Thymus (tissue), 11 donors: ENCODE measurements at regions not wholly inside any gene's neighbourhood (a gene's known extent, or its start where the extent isn't known, plus 50 kb on each side); places are given as distances from the start of the nearest gene placed in this dataset.
"Not testable (repeated sequence)": the region's sequence is repeated elsewhere in the genome, so short reads cannot be mapped to it uniquely, and the experiment has no call there.

Experiments used
- DNase-seq, 9 donors: peaks; one replicate each; pipeline ENCODE4 v3.0.0-alpha.2; 2013; ENCODE audit warnings: low spot score in 9 of 9, low read depth in 6 of 9, missing footprints in 1 of 9
- H3K27ac ChIP-seq, 2 donors: one replicate each; pipeline ENCODE4 v1.5.1; 2013; ENCODE audit warnings: control low read depth in 1 of 2, low read depth in 1 of 2, low read length in 1 of 2, mild to moderate bottlenecking in 1 of 2, moderate library complexity in 1 of 2
- H3K27me3 ChIP-seq, 2 donors: one replicate each; pipeline ENCODE4 v1.5.1; 2013; ENCODE audit warnings: low read length in 1 of 2; ENCODE audit not compliant: control insufficient read depth in 2 of 2, insufficient read depth in 1 of 2
- H3K36me3 ChIP-seq, 2 donors: one replicate each; pipeline ENCODE4 v1.5.1; 2013; ENCODE audit warnings: low read length in 1 of 2, mild to moderate bottlenecking in 1 of 2, moderate library complexity in 1 of 2; ENCODE audit not compliant: control insufficient read depth in 2 of 2, insufficient read depth in 2 of 2
- H3K4me1 ChIP-seq, 2 donors: one replicate each; pipeline ENCODE4 v1.5.1; 2013; ENCODE audit warnings: low read length in 2 of 2; ENCODE audit not compliant: control insufficient read depth in 2 of 2, insufficient read depth in 2 of 2
- H3K4me3 ChIP-seq, 2 donors: one replicate each; pipeline ENCODE4 v1.5.1; 2013; ENCODE audit warnings: low read length in 2 of 2, control low read depth in 1 of 2, mild to moderate bottlenecking in 1 of 2
- H3K9me3 ChIP-seq, 2 donors: one replicate each; pipeline ENCODE4 v1.5.1; 2013; ENCODE audit warnings: low read length in 1 of 2, mild to moderate bottlenecking in 1 of 2; ENCODE audit not compliant: control insufficient read depth in 2 of 2, insufficient read depth in 1 of 2
- WGBS: extraction: QIAGEN DNeasy Blood & Tissue Kit; methylation state at CpG from one replicate; pipeline ENCODE4 v1.1.7; 2013; 5-methylcytosine and 5-hydroxymethylcytosine counted together
- donor health status: healthy.

DNA sequence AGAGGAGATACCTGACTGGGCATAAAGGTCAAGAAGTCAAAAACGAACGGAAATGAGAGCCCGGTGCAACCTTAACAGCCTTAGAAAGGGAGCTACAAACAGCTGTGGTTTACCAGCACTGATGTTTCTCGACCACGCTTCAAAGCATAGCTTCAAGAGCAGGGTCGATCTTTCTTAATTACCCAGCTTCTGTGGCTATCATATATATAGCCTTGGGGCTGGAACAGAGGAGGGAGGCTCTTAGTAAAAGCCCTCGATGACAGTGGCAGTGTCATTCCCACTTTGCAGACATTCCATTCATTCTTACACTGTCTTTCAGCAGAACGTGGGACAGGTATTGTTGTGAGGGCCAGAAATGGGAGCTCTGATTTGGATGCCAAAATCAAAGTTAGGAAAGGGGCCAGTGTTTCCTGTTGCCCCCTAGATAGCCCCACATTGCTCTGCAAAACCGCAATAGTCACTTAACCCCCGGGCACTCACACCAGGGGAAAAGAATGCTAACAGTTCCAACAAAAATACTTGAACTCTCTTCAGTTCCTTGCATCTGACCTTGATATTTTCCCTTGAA, 141.5 kb downstream of the MTPAP start:
- no peak for DNase-seq
- H3K36me3 ChIP-seq, result no peaks in the 10 kb centered on the region
- no peak overlapping the region for H3K27ac ChIP-seq
- no peak overlapping the region for H3K4me3 ChIP-seq
- 55% methylated on average over 10 of the region's 10 CpGs for WGBS
- H3K27me3 ChIP-seq, result no peaks in the 10 kb centered on the region
- H3K9me3 ChIP-seq, result peaks cover 0 to 8% of the 10 kb centered on the region in 2 donors
- H3K4me1 ChIP-seq, result peaks cover 0 to 4% of the 10 kb centered on the region in 2 donors

DNA sequence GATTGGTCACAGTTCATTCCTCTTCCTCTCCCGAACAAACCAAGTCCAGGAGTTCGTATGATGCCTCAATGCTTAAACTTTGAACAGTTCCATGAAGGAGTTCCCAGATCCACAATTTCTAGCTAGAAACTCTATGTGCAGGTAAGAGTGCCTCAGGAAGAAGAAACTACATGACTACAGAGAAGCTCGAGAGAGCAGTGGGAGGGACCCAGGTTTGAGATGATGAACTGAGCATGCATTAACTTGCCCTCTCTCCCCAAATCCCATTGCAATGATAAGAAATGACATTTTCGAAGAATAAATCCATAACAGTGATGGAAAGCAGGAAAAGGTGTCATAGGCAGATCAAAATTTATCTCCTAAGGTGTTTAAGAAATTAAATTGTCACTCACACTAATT, 140.6 kb upstream of the JCAD start:
- Histone ChIP-seq H3K36me3 (no peaks in the 10 kb centered on the region), H3K27ac (no peak overlapping the region), H3K27me3 (no peaks in the 10 kb centered on the region), H3K4me3 (no peak overlapping the region), H3K4me1 (no peaks in the 10 kb centered on the region), H3K9me3 (peaks cover 0 to 8% of the 10 kb centered on the region in 2 donors)
- 97% methylated on average over 4 of the region's 4 CpGs for WGBS
- no peak for DNase-seq

DNA sequence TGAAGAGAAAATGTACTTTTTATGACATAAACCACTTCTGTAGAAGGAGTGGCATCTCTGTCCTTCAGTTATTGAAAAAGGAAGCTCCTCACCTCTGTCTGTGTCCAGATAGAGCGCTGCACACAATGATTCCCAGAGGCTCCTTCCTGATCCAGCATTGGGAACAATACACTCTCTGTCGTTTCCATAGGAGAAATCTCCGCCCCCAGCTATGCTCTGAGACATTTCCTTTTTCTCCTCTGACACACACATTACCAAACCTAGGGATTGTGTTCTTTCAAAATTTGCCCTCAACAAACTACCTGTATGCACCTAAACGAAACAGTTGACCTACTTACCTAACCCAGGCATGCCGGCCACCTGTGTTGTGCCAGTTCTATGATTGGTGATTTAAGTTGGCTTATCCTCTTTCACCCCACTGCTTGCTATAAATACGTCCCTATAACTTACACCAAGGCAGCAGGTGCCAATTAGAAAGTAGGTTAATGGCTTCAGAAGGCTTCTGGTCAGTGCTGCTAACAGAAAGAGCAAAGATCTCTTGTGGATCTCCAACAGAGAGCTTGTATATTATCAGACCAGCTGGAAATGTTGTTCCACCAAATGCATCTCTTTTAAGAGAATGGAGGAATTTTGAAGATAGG, 140.1 kb upstream of the JCAD start:
- Histone ChIP-seq H3K27ac (no peak overlapping the region), H3K36me3 (no peaks in the 10 kb centered on the region), H3K4me3 (no peak overlapping the region), H3K9me3 (peaks cover 0 to 7% of the 10 kb centered on the region in 2 donors), H3K27me3 (no peaks in the 10 kb centered on the region), H3K4me1 (no peaks in the 10 kb centered on the region)
- no peak for DNase-seq
- 90% methylated on average over 6 of the region's 6 CpGs for WGBS

DNA sequence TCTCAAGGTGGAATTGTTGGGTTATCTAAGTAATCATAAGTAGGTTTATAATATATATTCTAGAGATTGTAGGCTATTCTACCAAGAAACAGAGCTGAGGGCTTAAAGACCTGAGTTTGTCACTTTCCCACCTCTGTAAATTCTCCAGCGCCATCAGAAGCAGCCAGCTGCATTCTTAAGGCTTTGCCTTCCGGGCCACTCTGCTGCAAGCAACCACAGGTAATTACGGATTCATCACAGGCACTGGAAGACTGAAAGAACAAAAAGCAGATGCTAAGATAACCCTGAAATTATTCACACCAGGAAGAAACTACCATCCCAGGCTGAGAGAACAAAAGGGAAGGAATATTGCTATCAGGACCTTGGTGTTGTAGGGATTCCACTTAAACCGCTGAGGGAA, 137.8 kb upstream of the JCAD start:
- no peak overlapping the region for H3K27ac ChIP-seq
- H3K36me3 ChIP-seq, result no peaks in the 10 kb centered on the region
- no peak overlapping the region for H3K4me3 ChIP-seq
- no peaks in the 10 kb centered on the region for H3K4me1 ChIP-seq
- no peaks in the 10 kb centered on the region for H3K9me3 ChIP-seq
- 95% methylated on average over 4 of the region's 4 CpGs for WGBS
- no peaks in the 10 kb centered on the region for H3K27me3 ChIP-seq
- DNase-seq, result no peak

DNA sequence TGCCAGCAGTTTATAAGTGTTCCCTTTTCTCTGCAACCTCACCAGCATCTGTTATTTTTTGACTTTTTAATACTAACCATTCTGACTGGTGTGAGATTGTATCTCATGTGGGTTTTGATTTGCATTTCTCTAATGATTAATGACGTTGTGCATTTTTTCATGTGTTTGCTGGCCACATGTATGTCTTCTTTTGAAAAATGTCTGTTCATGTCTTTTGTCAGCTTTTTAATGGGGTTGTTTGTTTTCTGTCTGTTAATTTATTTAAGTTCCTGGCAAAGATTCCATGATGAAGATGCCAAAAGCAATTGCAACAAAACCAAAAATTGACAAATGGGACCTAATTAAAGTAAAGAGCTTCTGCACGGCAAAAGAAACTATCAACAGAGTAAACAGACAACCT, 137.2 kb upstream of the JCAD start:
- not testable (repeated sequence) for DNase-seq, H3K27me3 ChIP-seq, H3K27ac ChIP-seq, H3K4me1 ChIP-seq, H3K9me3 ChIP-seq, H3K4me3 ChIP-seq, H3K36me3 ChIP-seq
- 95% methylated on average over 2 of the region's 2 CpGs for WGBS

DNA sequence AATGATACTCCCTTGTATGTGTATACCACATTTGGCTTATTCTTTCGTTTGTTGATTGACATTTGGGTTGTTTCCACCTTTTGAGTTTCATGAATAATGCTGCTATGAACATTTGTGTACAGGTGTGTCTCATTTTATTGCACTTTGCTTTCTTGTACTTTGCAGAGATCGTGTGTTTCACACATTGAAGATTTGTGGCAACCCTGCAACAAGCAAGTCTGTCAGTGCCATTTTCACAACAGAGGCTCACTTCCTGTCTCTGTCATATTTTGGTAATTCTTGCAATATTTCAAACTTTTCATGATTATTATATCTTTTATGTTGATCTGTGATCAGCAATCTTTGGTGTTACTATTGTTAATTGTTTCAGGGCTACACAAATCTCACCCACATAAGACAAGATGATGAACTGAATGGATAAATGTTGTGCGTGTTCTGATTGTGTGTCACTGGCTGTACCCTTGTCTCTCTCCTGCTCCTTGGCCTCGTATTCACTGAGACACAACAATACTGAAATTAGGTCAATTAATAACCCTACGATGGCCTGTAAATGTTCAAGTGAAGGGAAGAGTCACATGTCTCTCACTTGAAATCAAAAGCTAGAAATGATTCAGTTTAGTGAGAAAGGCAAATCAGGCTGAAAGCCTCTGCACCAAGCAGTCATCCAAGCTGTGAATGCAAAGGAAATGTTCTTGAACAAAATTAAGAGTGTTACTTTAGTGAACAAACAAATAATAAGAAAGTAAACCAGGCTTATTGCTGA, 133.6 kb upstream of the JCAD start:
- WGBS, result 90% methylated on average over 5 of the region's 5 CpGs
- Histone ChIP-seq H3K36me3 (no peaks in the 10 kb centered on the region), H3K4me3 (no peak overlapping the region), H3K27me3 (no peaks in the 10 kb centered on the region), H3K27ac (no peak overlapping the region), H3K9me3 (no peaks in the 10 kb centered on the region), H3K4me1 (peaks cover 0 to 2% of the 10 kb centered on the region in 2 donors)
- no peak for DNase-seq

DNA sequence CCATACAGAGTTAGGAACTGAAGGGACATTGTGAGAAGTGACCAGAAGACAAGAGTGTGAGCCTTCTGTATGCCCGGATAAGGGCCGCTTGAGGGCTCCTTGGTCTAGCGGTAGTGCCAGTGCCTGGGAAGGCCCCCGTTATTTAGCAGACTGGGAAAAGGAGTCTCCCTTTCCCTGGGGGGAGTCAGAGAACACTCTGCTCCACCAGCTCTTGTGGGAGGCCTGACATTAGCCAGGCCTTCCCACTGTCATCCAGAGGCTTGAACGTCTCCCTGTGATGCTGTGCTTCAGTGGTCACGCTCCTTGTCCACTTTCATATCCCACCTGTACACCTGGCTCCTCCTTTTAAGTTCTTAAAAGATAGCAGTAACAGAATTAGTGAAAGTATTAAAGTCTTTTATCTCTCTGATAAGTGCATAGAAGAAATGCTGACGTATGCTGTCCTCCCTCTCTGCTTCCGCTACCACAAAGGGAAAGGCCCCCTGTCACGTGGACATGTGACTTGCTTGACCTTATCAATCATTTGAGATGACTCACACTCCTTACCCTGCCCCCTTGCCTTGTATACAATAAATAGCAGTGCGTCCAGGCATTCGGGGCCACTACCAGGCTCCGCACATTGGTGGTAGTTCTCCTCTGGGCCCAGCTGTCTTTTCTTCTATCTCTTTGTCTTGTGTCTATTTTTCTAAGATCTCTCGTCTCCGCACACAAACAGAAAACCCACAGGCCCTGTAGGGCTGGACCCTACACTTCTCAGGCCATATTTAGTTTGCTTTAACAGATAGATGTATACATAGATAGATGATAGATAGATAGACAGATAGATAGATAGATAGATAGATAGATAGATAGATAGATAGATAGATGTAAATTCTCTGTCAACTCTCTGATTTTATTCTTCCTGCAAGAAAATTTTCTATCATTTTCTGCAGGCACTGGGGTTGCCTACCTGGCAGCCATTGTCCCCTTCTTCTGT, 131.5 kb upstream of the JCAD start:
- no peak for DNase-seq
- Histone ChIP-seq H3K4me1 (peaks cover 0 to 2% of the 10 kb centered on the region in 2 donors), H3K36me3 (no peaks in the 10 kb centered on the region), H3K9me3 (no peaks in the 10 kb centered on the region), H3K27ac (no peak overlapping the region), H3K27me3 (peaks cover 0 to 2% of the 10 kb centered on the region in 2 donors), H3K4me3 (no peak overlapping the region)
- 97% methylated on average over 14 of the region's 14 CpGs for WGBS

DNA sequence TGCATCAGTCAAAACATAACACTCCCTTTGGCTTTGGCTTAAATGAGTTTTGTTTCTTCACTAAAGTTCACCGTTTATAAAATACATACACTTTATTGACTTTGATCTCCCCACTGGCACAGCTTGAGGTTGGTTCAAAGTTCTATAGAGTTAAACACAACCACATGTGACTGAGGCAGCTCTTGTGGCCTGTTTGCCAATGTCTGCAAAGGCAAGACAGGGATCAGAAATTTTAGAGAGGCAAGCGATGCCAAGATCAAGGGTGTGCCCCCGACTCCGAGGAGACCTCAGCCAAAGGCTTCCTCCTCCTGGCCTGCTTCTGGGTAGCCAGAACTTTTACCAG, 129.8 kb upstream of the JCAD start:
- no peak overlapping the region for H3K27ac ChIP-seq
- no peaks in the 10 kb centered on the region for H3K36me3 ChIP-seq
- DNase-seq, result peak in 2 of 9 donors; percentile 5 to 34
- H3K4me3 ChIP-seq, result no peak overlapping the region
- H3K9me3 ChIP-seq, result no peaks in the 10 kb centered on the region
- peaks cover 0 to 2% of the 10 kb centered on the region in 2 donors for H3K27me3 ChIP-seq
- 79% methylated on average over 4 of the region's 4 CpGs for WGBS
- peaks cover 0 to 2% of the 10 kb centered on the region in 2 donors for H3K4me1 ChIP-seq
